ENCODE measurements at regions not wholly inside any gene's neighbourhood (a gene's known extent, or its start where the extent isn't known, plus 50 kb on each side); places are given as distances from the start of the nearest gene placed in this dataset.

- no peak for DNase-seq (ENCODE audit: low read depth)
Observed at GRCh38 chr10:27451054-27451453, 53.0 kb upstream of the RAB18 start.

DNA sequence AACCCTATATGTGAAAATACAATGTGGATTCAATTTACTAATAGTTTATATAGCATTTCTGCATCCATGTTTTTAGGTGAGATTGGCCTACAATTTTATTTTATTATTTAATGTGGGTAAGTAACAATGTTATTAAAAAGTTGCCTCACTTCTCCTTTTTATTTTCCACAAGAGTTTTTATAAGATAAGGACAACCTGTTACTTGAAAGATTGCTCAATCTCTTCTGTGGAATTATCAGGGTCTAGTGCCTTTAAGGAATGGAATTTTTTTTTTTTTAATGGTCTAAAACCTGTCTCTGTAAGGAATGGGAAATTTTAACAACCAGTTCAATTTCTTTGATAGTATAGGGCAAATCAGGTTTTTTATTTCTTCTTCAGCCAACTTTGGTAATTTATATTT is 53.9 kb upstream of the RAB18 start:
- DNase-seq (ENCODE audit: low read depth) = no peak

GRCh38 chr10:27449571-27449970 is 54.5 kb upstream of the RAB18 start:
- no peak for DNase-seq (ENCODE audit: low read depth)

DNA sequence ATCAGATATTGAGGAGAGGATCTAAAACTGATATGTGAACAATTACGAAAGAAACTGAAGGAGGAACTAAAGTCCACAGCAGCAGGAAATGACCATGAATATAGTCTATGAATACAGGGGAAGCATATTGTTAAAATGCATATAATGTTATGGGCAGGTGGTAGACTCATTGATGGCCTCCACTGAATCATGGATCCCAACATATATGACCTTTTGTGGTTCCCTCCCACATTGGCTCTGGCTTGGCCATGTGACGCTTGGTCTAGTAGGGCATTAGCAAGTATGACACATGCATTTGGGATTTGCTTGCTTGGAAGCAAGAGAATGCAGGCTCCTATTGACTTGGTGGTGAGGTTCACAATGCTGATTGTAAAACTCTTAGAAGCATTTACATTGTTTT is 55.2 kb upstream of the RAB18 start:
- no peak for DNase-seq (ENCODE audit: low read depth)

- DNase-seq (ENCODE audit: low read depth) = no peak
Observed at GRCh38 chr10:27447540-27447939, 56.6 kb upstream of the RAB18 start.

DNA sequence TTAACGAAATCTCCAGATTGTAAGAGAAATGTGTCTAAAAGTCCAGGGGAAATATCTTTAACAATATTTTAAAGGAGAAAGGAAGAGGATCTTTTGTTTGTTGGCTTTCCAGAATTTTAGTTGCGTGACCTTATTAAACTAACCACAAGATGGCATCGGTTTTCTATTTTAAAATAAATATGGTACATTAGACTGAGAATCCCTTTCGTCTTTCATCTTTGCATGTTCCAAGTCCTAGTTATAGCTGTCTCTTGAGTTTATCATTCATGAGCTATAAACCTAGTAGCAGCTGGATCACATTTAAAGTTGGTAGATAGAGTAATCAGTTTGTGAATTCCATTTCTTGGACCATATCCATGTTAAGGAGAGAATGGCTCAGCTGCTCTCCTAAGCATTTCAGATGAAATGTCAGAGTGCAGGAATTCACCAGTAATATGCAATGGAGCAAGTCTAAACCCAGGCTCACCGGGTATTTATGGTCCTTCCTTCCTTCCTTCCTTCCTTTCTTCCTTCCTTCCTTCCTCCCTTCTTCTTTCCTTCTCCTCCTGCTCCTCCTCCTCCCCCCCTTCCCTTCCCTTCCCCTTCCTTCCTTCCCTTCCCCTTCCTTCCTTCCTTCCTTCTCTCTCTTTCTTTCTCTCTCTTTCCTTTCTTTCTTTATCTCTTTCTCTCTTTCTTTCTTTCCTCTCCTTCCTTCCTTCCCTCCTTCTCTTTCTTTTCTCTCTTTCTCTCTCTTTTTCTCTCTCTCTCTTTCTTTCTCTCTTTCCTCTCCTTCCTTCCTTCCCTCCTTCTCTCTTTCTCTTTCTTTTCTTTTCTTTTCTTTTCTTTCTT is 57.8 kb upstream of the RAB18 start:
- no peak for DNase-seq (ENCODE audit: low read depth)

DNA sequence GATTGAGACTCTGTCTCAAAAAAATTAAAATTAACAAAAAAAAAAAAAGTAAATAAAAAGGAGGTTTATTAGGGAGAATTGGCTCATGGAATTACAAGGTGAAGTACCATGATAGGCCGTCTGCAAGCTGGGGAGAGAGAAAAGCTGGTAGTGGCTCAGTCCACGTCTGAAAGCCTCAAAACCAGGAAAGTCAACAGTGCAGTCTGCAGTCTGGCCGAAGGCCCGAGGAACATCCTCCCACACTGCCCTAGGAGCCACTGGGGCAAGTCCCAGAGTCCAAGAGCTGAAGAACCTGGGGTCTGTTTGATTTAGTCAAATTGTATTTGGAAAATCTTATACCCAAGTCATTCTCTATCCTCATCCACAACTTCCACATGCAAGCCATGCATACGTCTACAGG is 59.0 kb upstream of the RAB18 start:
- DNase-seq (ENCODE audit: low read depth) = no peak

- DNase-seq (ENCODE audit: low read depth) = no peak
Observed at GRCh38 chr10:27440478-27440877, 63.6 kb upstream of the RAB18 start.

DNA sequence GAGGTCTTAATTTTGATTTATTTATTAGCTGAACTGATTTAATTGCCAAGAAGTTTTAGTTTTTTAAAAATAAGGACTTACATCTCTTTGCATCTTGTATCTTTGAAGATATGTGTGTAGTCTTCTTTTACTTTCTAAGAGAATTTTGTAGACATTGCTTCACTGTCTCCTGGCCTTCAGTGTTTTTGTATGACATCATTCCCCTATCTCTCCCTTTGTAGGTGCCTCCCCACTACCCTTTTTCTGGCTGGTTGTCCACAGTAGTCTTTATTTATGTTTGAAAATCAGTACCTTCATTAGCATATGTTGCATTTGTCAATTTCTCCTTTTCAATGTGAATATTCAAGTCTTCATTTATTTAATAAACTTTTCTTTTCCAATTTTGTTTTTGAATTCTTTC is 64.1 kb upstream of the RAB18 start:
- no peak for DNase-seq (ENCODE audit: low read depth)

DNA sequence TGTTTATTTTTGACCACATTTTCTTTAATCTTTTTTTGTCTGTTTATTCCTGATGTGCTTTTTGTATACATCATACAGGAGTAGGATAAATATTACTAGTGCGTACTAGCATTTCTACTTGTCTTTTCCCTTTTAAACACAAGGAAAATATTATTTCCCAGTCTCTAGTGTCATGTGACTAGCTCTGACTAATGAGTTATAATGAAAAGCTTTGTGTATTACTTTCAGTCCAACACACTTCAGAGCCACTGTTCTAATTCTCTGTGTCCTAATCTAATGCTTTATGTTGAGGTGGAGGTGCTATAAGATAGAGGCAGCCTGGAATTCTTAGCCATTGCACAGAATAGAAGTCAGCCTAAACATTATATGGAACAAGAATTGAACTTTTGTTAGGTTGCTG is 65.0 kb upstream of the RAB18 start:
- DNase-seq (ENCODE audit: low read depth) = no peak

DNA sequence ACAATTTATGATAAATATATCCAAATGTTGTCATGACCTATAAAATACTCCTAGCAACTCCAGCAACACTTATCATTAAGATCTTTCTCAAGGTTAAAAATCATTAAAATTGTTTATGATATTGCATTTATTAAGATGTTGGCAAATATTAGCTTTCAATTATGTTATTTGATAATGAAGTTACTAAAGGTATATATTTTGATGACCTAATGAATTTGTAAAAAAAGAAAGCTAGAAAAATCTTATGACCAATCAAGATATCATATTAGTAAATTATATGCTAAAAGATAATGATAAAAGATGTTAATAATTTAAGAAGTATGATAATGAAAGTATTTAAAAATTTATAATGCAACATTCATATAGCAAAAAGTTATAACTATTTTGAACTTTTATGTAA is 66.3 kb upstream of the RAB18 start:
- no peak for DNase-seq (ENCODE audit: low read depth)

DNA sequence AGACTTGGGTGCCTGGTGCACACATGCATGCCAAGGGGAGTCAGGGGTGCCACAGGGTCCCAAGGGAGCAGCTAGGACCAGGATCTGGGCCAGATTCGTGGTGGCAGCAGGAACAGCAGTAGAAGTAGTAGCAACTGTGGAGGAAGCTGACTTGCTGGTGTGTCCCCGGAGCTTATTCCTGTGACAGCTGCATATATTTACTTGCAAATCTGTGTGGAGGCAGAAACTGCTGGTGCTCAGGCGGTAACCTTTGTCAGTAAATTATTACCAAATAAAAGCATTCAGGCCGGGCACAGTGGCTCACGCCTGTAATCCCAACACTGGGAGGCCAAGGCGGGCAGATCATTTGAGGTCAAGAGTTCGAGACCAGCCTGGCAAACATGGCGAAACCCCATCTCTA is 67.4 kb upstream of the RAB18 start:
- no peak for DNase-seq (ENCODE audit: low read depth)

- no peak for DNase-seq (ENCODE audit: low read depth)
Observed at GRCh38 chr10:27433976-27434375, 70.1 kb upstream of the RAB18 start.

DNA sequence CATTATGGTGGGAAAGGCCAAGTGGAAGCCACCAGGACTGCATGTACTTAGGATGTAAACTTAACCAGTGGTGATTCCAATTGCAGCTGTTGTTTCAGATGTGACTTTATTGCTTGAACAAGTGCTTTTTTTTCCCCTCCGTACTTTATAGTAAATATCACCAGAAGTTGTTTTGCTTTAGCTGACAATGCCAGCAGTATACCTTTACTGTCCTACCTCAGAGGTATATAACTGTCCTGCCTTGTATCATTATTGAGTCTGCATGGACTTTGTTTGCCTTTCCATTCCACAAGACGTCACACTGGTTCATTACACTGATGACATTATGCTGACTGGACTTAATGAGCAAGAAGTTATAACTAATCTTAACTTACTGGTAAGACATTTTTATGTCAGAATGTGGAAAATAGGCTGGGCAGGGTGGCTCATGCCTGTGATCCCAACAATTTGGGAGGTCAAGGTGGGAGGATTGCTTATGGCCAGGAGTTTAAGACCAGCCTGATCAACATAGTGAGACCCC is 77.1 kb upstream of the RAB18 start:
- DNase-seq (ENCODE audit: low read depth) = no peak

GRCh38 chr10:27413831-27414348 is 90.2 kb upstream of the RAB18 start:
- no peak for DNase-seq (ENCODE audit: low read depth)

DNA sequence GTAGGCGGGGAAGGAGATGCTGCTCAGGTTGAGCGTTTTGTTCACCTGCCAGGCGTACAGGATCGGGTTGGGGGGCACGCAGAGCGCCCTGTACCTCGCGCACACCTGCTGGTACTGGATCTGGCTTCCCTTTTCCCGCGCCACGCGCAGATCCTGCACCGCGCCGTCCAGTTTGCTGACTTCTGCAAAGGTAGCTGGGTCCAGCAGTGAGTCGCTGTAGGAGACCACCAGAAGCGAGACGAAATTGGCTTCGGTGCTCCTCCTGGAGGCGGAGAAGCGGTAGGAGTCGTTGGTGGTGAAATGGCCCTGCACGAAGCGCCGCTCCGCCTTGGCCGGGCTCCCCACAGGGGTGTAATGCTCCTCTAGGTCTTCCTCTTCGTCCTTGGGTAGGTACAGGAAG is 90.7 kb upstream of the RAB18 start:
- no peak for DNase-seq (ENCODE audit: low read depth)

GRCh38 chr10:27410153-27410552 is 94.0 kb upstream of the RAB18 start:
- no peak for DNase-seq (ENCODE audit: low read depth)

DNA sequence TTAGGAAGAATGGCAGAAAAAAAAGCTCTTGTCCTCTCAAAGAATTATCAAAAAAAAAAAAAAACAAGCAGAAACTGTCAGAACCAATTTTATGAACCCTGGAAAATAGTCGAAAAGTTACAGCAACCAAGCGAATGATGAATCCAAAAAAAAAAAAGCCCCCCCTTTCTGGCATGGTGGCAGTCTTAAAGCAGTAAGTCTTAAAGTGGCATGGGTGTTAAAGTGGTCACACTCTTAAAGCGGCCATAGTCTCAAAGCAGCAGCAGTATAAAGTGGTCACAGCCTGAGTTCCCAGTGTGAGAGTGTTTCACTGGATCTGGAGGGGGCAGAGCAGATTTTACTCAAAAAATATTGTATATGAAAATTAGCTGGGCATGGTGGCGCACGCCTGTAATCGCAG is 96.8 kb upstream of the RAB18 start:
- no peak for DNase-seq (ENCODE audit: low read depth)

- no peak for DNase-seq (ENCODE audit: low read depth)
Observed at GRCh38 chr10:27399871-27400270, 104.2 kb upstream of the RAB18 start.

- no peak for DNase-seq (ENCODE audit: low read depth)
Observed at GRCh38 chr10:27393961-27394360, 110.1 kb upstream of the RAB18 start.

GRCh38 chr10:27392606-27393005 is 111.5 kb upstream of the RAB18 start:
- DNase-seq (ENCODE audit: low read depth) = no peak

DNA sequence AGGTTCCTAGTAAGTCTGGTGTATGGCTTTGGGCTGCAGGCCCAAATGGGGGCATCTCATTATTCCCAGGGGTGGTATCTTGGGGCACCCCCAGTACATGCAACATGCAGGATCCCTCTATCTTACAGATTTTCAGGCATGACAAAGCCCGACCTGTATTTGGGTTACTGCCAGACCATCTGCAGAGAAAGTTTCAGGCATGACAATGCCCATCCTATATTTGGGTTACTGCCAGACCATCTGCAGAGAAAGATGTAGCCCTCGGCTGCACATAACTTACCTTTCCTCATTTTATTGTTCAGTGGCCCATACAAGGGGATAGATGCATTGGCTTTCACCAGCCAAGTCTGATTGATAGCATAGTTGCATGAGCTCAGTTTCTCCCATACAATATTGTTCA is 112.2 kb upstream of the RAB18 start:
- no peak for DNase-seq (ENCODE audit: low read depth)

DNA sequence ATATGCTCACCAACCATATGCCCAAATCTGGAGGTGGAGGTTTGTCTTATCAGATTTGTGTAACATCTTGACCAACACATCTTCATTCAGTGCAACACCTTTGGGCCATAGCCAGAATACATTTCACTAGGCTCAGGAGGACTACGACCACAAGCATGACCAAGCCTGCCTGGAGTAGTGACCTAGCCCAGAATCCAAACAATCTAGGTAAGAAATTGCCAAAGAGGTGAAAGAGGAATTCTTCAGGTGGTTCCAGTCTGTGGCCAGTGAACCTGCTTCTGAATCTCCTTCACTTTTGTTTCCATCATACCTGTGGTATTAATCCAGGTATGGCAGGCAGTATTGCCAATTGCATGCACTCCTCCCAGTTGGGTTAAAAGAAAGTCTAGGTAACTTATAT is 112.8 kb upstream of the RAB18 start:
- DNase-seq (ENCODE audit: low read depth) = no peak

DNA sequence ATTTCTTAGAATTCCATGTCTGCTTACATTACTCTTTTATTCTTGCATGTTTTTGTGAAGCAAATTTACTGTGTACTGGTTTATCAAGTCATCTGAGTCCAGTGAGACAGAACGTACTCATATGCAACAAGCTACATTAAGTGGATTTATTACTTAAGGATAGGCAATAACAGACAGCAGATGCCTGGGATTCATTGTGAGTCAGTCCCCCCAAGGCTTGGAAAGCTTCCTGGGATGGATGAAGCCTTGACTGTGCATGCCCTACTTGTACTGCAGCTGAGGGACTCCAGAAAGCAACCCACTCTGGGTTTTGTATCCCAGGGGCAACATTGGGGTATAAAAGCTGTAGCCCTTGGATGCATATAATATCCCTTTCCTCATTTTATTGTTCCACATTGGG is 113.4 kb upstream of the RAB18 start:
- no peak for DNase-seq (ENCODE audit: low read depth)

Measured in stimulated activated CD8-positive, alpha-beta memory T cell treated with anti-CD3 and anti-CD28 coated beads, Interleukin-15, amount 100 ng/mL, for 24 hours (primary cell).